ENCODE measurements at regions not wholly inside any gene's neighbourhood (a gene's known extent, or its start where the extent isn't known, plus 50 kb on each side); places are given as distances from the start of the nearest gene placed in this dataset.

DNA sequence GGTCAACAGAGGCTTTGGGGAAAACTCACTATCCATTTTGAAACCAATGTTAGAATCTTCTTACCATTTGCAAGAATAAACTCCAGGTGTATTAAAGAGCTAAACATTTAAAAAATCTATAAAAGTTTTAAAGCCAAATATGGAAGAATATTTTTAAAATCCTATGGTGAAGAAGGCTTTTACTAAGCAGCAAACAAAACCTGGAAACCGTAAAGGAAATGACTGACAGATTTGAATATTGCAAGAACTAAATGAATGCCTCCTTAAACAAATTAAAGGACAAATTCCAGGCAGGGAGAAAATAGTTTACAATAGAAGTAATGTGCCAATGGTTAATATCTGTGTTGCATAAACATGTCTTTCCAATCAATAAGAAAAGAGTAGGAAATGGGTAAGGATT is 68.1 kb downstream of the KLF15 start:
- Histone ChIP-seq H3K14ac (replicated peaks; ENCODE audit: low read depth, low read length) (no peak overlapping the region), H3K56ac (ENCODE audit: extremely low read depth, insufficient read depth, low read length) (no peak overlapping the region), H2AK9ac (replicated peaks; ENCODE audit: low read depth, low read length, poor library complexity) (no peak overlapping the region), H4K5ac (ENCODE audit: low read depth, low read length) (no peak overlapping the region), H3K36me3 (ENCODE audit: control insufficient read depth, insufficient read depth, low read length) (no peaks in the 10 kb centered on the region), H3K23ac (ENCODE audit: low read depth, low read length) (no peak overlapping the region), H3K27me3 (ENCODE audit: control insufficient read depth, insufficient read depth, low read length) (peaks cover 9% of the 10 kb centered on the region), H2BK15ac (ENCODE audit: low read depth, low read length) (no peak overlapping the region), H3K4me2 (ENCODE audit: low read depth, low read length) (no peak overlapping the region), H3K4me1 (ENCODE audit: control insufficient read depth, insufficient read depth, low read length) (peaks cover 12% of the 10 kb centered on the region), H2BK120ac (ENCODE audit: low read depth, low read length) (no peak overlapping the region), H3K18ac (ENCODE audit: low read depth, low read length) (no peak overlapping the region), H2AK5ac (ENCODE audit: low read depth, low read length) (no peak overlapping the region), H3K79me1 (ENCODE audit: low read depth in 1 of 2, low read length in 2 of 2) (no peaks in the 10 kb centered on the region; a peak in 1 of 4 replicates), H4K91ac (ENCODE audit: insufficient read depth, low read depth, low read length) (no peak overlapping the region), H3K9me1 (ENCODE audit: insufficient read depth, low read length) (peaks cover 5% of the 10 kb centered on the region; the same call in 1 of the 2 replicates), H2BK5ac (ENCODE audit: low read depth, low read length, poor library complexity, severe bottlenecking) (no peak overlapping the region), H4K20me1 (ENCODE audit: insufficient read depth, low read length) (no peaks in the 10 kb centered on the region), H2BK20ac (ENCODE audit: low read depth, low read length) (no peak overlapping the region), H3K9me3 (ENCODE audit: control insufficient read depth, insufficient read depth, low read length) (no peaks in the 10 kb centered on the region), H3K4ac (ENCODE audit: low read depth, low read length) (no peak overlapping the region), H2AFZ (replicated peaks; ENCODE audit: low read length, poor library complexity) (no peak overlapping the region), H3K9ac (ENCODE audit: low read depth, low read length) (no peak overlapping the region), H4K8ac (ENCODE audit: low read depth in 2 of 2, low read length in 2 of 2) (no peak overlapping the region), H3K27ac (ENCODE audit: insufficient read depth, low read length) (no peak overlapping the region), H3K4me3 (ENCODE audit: insufficient read depth, low read depth, low read length) (no peak overlapping the region)
- no peak for TF ChIP-seq RAD21 (IDR thresholded peaks at IDR 0.05; ENCODE audit: low read length)
- TF ChIP-seq FOS (IDR thresholded peaks at IDR 0.05; ENCODE audit: low read depth, low read length): no peak
- TF ChIP-seq, protein P1, sequence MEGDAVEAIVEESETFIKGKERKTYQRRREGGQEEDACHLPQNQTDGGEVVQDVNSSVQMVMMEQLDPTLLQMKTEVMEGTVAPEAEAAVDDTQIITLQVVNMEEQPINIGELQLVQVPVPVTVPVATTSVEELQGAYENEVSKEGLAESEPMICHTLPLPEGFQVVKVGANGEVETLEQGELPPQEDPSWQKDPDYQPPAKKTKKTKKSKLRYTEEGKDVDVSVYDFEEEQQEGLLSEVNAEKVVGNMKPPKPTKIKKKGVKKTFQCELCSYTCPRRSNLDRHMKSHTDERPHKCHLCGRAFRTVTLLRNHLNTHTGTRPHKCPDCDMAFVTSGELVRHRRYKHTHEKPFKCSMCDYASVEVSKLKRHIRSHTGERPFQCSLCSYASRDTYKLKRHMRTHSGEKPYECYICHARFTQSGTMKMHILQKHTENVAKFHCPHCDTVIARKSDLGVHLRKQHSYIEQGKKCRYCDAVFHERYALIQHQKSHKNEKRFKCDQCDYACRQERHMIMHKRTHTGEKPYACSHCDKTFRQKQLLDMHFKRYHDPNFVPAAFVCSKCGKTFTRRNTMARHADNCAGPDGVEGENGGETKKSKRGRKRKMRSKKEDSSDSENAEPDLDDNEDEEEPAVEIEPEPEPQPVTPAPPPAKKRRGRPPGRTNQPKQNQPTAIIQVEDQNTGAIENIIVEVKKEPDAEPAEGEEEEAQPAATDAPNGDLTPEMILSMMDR (conservative IDR thresholded peaks at IDR 0.05; ENCODE audit: low read depth, low read length): no peak
- TF ChIP-seq, protein P2, sequence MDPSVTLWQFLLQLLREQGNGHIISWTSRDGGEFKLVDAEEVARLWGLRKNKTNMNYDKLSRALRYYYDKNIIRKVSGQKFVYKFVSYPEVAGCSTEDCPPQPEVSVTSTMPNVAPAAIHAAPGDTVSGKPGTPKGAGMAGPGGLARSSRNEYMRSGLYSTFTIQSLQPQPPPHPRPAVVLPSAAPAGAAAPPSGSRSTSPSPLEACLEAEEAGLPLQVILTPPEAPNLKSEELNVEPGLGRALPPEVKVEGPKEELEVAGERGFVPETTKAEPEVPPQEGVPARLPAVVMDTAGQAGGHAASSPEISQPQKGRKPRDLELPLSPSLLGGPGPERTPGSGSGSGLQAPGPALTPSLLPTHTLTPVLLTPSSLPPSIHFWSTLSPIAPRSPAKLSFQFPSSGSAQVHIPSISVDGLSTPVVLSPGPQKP (IDR thresholded peaks at IDR 0.05; ENCODE audit: borderline replicate concordance, low read depth, low read length): no peak
- TF ChIP-seq MXI1 (IDR thresholded peaks at IDR 0.05; ENCODE audit: borderline replicate concordance, low read depth, low read length): no peak
- no peak for TF ChIP-seq MAZ (IDR thresholded peaks at IDR 0.05; ENCODE audit: borderline replicate concordance, low read depth, low read length)
- TF ChIP-seq BHLHE40 (IDR thresholded peaks at IDR 0.05; ENCODE audit: low read depth, low read length): no peak
- TF ChIP-seq MAFK (IDR thresholded peaks at IDR 0.05; ENCODE audit: low read depth, low read length): no peak
- no peak for TF ChIP-seq RFX5 (IDR thresholded peaks at IDR 0.05; ENCODE audit: low read depth, low read length)
- TF ChIP-seq, protein P3, sequence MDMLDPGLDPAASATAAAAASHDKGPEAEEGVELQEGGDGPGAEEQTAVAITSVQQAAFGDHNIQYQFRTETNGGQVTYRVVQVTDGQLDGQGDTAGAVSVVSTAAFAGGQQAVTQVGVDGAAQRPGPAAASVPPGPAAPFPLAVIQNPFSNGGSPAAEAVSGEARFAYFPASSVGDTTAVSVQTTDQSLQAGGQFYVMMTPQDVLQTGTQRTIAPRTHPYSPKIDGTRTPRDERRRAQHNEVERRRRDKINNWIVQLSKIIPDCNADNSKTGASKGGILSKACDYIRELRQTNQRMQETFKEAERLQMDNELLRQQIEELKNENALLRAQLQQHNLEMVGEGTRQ (IDR thresholded peaks at IDR 0.05; ENCODE audit: low read depth, low read length): no peak
- no peak for TF ChIP-seq CHD1 (IDR thresholded peaks at IDR 0.05; ENCODE audit: low read depth, low read length)
- TF ChIP-seq CEBPB (IDR thresholded peaks at IDR 0.05; ENCODE audit: low read depth, low read length): no peak
- no peak for TF ChIP-seq RCOR1 (IDR thresholded peaks at IDR 0.05; ENCODE audit: insufficient replicate concordance, low read length)
- no peak for TF ChIP-seq NFE2L2 (IDR thresholded peaks at IDR 0.05; ENCODE audit: low read depth, low read length)
- no peak for TF ChIP-seq POLR2A (IDR thresholded peaks at IDR 0.05; ENCODE audit: low read depth, low read length)
- TF ChIP-seq SMC3 (IDR thresholded peaks at IDR 0.05; ENCODE audit: low read depth, low read length): no peak
- in situ Hi-C loops (cut with MboI; ENCODE audit: low sequenced_read_pairs) (no loop called here), intact Hi-C loops (cut with micrococcal nuclease) (no loop called here), dilution Hi-C loops (cut with HindIII; ENCODE audit: low sequenced_read_pairs, unreplicated experiment) (no loop called here)
- POLR2A ChIA-PET (ENCODE audit: unreplicated experiment): no interaction called here
- no CpG with 5 or more reads among the region's 1 CpG for WGBS, 2 experiments (ENCODE audit: extremely low coverage in 2 of 2, insufficient read length in 1 of 2)
- CTCF ChIA-PET: no interaction called here
- ATAC-seq (ENCODE audit: low read depth) (no peak), DNase-seq (no peak)
- no TSS peak for BruUV-seq (replicated peaks)

Measured in IMR-90 (cell line).